Pulmonary artery endothelial cell (primary cell): ENCODE measurements at regions not wholly inside any gene's neighbourhood (a gene's known extent, or its start where the extent isn't known, plus 50 kb on each side); places are given as distances from the start of the nearest gene placed in this dataset.

ENCODE experiments used
- DNase-seq: peaks from one replicate; pipeline ENCODE4 v3.0.0-alpha.2; 2011; ENCODE audit warnings: low read depth, low spot score

- no peak for DNase-seq
Measured at GRCh38 chr5:54772684-54773083, 212.7 kb downstream of the ESM1 start.

- DNase-seq = no peak
Measured at GRCh38 chr5:54772231-54772630, 213.2 kb downstream of the ESM1 start.

GRCh38 chr5:54769746-54770145, 215.6 kb downstream of the ESM1 start:
- no peak for DNase-seq

- DNase-seq = no peak
Measured at GRCh38 chr5:54769072-54769471, 216.3 kb downstream of the ESM1 start.

GRCh38 chr5:54766748-54767147, 218.6 kb downstream of the ESM1 start:
- no peak for DNase-seq

- DNase-seq = no peak
Measured at GRCh38 chr5:54765165-54766028, 220.0 kb downstream of the ESM1 start.

GRCh38 chr5:54764102-54765090, 221.0 kb downstream of the ESM1 start:
- DNase-seq = no peak

GRCh38 chr5:54761213-54761701, 224.1 kb downstream of the ESM1 start:
- no peak for DNase-seq

GRCh38 chr5:54760182-54760935, 225.0 kb downstream of the ESM1 start:
- DNase-seq = no peak

- no peak for DNase-seq
Measured at GRCh38 chr5:54758038-54758437, 227.4 kb downstream of the ESM1 start.

GRCh38 chr5:54757541-54757940, 227.9 kb downstream of the ESM1 start:
- DNase-seq = no peak

GRCh38 chr5:54756796-54757402, 228.5 kb downstream of the ESM1 start:
- no peak for DNase-seq

GRCh38 chr5:54756301-54756700, 229.1 kb downstream of the ESM1 start:
- DNase-seq = no peak

- no peak for DNase-seq
Measured at GRCh38 chr5:54754878-54755277, 230.5 kb downstream of the ESM1 start.

- no peak for DNase-seq
Measured at GRCh38 chr5:54754420-54754819, 231.0 kb downstream of the ESM1 start.

GRCh38 chr5:54753753-54754152, 231.6 kb downstream of the ESM1 start:
- no peak for DNase-seq

GRCh38 chr5:54753034-54753433, 232.4 kb downstream of the ESM1 start:
- no peak for DNase-seq

- no peak for DNase-seq
Measured at GRCh38 chr5:54748527-54748926, 231.0 kb downstream of the SNX18 start.

GRCh38 chr5:54746777-54747398, 229.3 kb downstream of the SNX18 start:
- no peak for DNase-seq

- DNase-seq = no peak
Measured at GRCh38 chr5:54746346-54746745, 228.8 kb downstream of the SNX18 start.
